Osteocyte (in vitro differentiated cells): ENCODE measurements at regions not wholly inside any gene's neighbourhood (a gene's known extent, or its start where the extent isn't known, plus 50 kb on each side); places are given as distances from the start of the nearest gene placed in this dataset.

ENCODE experiments used
- DNase-seq: peaks from one replicate; pipeline ENCODE4 v3.0.0; 2021; ENCODE audit warnings: mixed read lengths; ENCODE audit not compliant: unreplicated experiment; ENCODE audit errors: extremely low spot score
- H3K27ac Mint-ChIP-seq: one replicate; pipeline ENCODE4 v1.8.0; 2021; ENCODE audit warnings: mild to moderate bottlenecking, mixed read lengths; ENCODE audit not compliant: unreplicated experiment
- H3K27me3 Mint-ChIP-seq: one replicate; pipeline ENCODE4 v1.8.0; 2021; ENCODE audit warnings: mixed read lengths; ENCODE audit not compliant: unreplicated experiment
- H3K36me3 Mint-ChIP-seq: one replicate; pipeline ENCODE4 v1.8.0; 2021; ENCODE audit warnings: mixed read lengths; ENCODE audit not compliant: unreplicated experiment
- H3K4me1 Mint-ChIP-seq: one replicate; pipeline ENCODE4 v1.8.0; 2021; ENCODE audit warnings: mixed read lengths; ENCODE audit not compliant: unreplicated experiment
- H3K4me3 Mint-ChIP-seq: one replicate; pipeline ENCODE4 v1.8.0; 2021; ENCODE audit warnings: mild to moderate bottlenecking, moderate library complexity, mixed read lengths; ENCODE audit not compliant: unreplicated experiment
- H3K9me3 Mint-ChIP-seq: one replicate; pipeline ENCODE4 v1.8.0; 2021; ENCODE audit warnings: mixed read lengths; ENCODE audit not compliant: unreplicated experiment
- TF ChIP-seq, protein P1 (sequence below): fragments of 200-600 bp; sonication (generic); IDR thresholded peaks from 2 replicates; pipeline ENCODE4 v1.5.0; 2021; ENCODE audit warnings: antibody characterized with exemption, mild to moderate bottlenecking, moderate library complexity

DNA sequence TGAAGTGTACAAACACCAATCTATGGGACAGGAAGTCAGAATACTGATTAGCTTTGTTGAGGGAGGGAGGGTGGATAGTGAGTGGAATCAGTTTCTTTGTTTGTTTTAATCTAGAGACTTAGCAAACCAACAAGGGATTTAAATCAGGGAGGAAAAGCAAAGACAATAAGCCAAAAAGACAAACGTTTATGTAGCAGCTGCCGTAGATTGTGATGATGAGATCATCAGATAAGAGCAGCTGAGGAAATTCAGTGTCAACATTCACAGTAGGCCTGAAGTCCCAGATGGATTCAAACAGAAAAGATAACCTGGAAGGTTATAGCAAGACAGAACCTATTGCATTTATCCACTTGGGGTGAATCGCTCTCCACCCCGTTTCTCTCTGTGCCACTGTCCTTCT, 104.9 kb upstream of the SYNDIG1 start:
- TF ChIP-seq, protein P1, sequence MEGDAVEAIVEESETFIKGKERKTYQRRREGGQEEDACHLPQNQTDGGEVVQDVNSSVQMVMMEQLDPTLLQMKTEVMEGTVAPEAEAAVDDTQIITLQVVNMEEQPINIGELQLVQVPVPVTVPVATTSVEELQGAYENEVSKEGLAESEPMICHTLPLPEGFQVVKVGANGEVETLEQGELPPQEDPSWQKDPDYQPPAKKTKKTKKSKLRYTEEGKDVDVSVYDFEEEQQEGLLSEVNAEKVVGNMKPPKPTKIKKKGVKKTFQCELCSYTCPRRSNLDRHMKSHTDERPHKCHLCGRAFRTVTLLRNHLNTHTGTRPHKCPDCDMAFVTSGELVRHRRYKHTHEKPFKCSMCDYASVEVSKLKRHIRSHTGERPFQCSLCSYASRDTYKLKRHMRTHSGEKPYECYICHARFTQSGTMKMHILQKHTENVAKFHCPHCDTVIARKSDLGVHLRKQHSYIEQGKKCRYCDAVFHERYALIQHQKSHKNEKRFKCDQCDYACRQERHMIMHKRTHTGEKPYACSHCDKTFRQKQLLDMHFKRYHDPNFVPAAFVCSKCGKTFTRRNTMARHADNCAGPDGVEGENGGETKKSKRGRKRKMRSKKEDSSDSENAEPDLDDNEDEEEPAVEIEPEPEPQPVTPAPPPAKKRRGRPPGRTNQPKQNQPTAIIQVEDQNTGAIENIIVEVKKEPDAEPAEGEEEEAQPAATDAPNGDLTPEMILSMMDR: no peak
- Mint-ChIP-seq H3K36me3 (no peaks in the 10 kb centered on the region), H3K4me3 (no peak overlapping the region), H3K9me3 (no peaks in the 10 kb centered on the region), H3K27ac (no peak overlapping the region), H3K4me1 (no peaks in the 10 kb centered on the region), H3K27me3 (peaks cover 11% of the 10 kb centered on the region)
- DNase-seq: no peak

DNA sequence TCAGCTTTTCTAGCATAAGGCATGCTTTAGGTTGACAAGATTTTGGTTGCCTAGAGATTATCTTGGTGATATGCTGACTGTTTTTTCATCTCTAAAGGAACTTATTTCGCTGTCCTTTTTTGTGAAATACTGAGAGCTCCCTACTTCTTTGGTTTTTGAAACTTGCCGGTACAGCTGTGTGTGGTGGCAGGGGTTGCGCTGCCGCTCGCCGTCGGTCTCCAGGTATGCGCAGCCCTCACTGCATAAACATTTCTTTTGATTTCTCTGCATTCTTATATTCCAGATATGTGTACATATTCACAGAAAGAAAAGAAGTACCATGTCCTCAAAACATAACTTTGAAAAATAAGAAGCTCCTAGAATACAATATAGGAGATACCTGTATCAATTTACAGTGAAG, 106.4 kb upstream of the SYNDIG1 start:
- peaks cover 11% of the 10 kb centered on the region for H3K27me3 Mint-ChIP-seq
- H3K9me3 Mint-ChIP-seq: no peaks in the 10 kb centered on the region
- no peaks in the 10 kb centered on the region for H3K36me3 Mint-ChIP-seq
- H3K4me3 Mint-ChIP-seq: no peak overlapping the region
- no peaks in the 10 kb centered on the region for H3K4me1 Mint-ChIP-seq
- TF ChIP-seq, protein P1: no peak
- H3K27ac Mint-ChIP-seq: no peak overlapping the region
- DNase-seq: no peak

DNA sequence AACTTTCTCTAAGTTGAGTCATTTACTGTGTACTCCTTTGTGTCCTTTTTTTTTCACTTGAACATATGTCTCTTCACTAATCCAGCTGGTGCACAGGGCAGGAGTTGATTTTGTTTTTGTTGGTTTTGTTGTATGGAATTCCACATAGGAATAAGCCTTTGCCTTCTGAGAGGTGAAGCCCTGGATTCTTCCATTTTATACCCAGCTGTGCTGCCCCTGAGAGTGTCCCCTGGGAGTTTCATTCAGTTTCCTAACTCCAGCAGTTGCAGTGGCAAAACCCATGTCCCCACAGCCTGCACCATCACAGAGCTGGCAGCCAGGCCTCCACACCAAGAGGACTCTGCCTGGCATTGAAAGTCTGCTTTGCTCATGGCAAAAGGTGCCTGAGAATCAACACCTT, 107.3 kb upstream of the SYNDIG1 start:
- Mint-ChIP-seq H3K36me3 (no peaks in the 10 kb centered on the region), H3K4me1 (no peaks in the 10 kb centered on the region), H3K27me3 (peaks cover 7% of the 10 kb centered on the region), H3K27ac (no peak overlapping the region), H3K4me3 (no peak overlapping the region), H3K9me3 (no peaks in the 10 kb centered on the region)
- TF ChIP-seq, protein P1: no peak
- no peak for DNase-seq

DNA sequence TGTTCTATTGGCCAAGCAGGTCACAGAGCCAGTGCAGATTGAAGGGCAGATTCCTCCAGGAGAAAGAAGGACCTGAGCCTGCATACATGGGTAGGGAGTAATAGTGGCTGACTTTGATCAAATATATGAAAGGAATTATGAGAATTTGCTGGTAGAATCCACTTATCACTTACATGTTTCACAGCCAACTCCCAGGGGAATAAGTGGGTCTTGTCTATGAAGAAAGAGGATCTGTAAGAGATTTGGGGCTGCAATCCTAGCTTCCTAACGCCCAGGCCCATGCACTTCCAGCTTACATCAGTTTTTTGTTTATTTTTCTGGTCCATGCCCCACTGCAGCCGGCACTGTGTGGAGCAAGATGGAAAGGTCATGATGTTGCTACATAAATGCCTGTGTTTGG, 107.9 kb upstream of the SYNDIG1 start:
- Mint-ChIP-seq H3K9me3 (no peaks in the 10 kb centered on the region), H3K4me1 (no peaks in the 10 kb centered on the region), H3K27me3 (peaks cover 3% of the 10 kb centered on the region), H3K36me3 (no peaks in the 10 kb centered on the region), H3K4me3 (no peak overlapping the region), H3K27ac (no peak overlapping the region)
- DNase-seq: no peak
- TF ChIP-seq, protein P1: no peak

DNA sequence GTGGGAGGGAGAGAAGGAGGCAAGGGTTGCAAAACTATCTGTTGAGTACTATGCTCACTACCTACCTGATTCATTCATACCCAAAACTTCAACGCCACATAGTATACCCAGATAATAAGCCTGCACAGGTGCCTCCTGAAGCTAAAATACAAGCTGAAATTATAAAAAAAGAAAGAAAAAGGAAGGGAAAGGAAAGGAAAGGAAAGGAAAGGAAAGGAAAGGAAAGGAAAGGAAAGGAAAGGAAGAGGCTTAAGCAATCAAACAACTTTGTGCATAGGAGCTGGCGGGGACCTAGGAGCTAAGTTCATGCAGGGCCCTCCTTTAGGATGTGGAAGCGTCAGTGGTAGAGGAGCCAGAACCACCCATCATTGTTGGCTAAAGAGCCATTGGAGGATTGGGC, 108.9 kb upstream of the SYNDIG1 start:
- Mint-ChIP-seq H3K36me3 (no peaks in the 10 kb centered on the region), H3K9me3 (no peaks in the 10 kb centered on the region), H3K27ac (no peak overlapping the region), H3K27me3 (no peaks in the 10 kb centered on the region), H3K4me1 (no peaks in the 10 kb centered on the region), H3K4me3 (no peak overlapping the region)
- no peak for DNase-seq
- TF ChIP-seq, protein P1: no peak
